Adrenal gland (tissue), 5 donors: ENCODE measurements at regions not wholly inside any gene's neighbourhood (a gene's known extent, or its start where the extent isn't known, plus 50 kb on each side); places are given as distances from the start of the nearest gene placed in this dataset.

Experiments used
- POLR2A ChIP-seq, 2 donors: fragments of 450-650 bp; IDR thresholded peaks; one replicate each; pipeline ENCODE4 v1.6.1; 2017; ENCODE audit warnings: antibody characterized with exemption in 2 of 2, mild to moderate bottlenecking in 2 of 2, moderate library complexity in 1 of 2
- TF ChIP-seq, protein P1 (sequence below), 6 experiments: fragments of 450-650 bp in 4 of 6; fragments of 200-600 bp in 2 of 6; sonication (generic) in 1 of 6; IDR thresholded peaks; 1 replicate in 5 of 6; 2 replicates in 1 of 6; pipeline versions ENCODE4 v1.5.1 to v1.8.0; 2016 to 2021; ENCODE audit warnings: antibody characterized with exemption in 6 of 6, mild to moderate bottlenecking in 2 of 6, moderate library complexity in 1 of 6
- donor health status: DM: no; HTN: no; CAD: no.

DNA sequence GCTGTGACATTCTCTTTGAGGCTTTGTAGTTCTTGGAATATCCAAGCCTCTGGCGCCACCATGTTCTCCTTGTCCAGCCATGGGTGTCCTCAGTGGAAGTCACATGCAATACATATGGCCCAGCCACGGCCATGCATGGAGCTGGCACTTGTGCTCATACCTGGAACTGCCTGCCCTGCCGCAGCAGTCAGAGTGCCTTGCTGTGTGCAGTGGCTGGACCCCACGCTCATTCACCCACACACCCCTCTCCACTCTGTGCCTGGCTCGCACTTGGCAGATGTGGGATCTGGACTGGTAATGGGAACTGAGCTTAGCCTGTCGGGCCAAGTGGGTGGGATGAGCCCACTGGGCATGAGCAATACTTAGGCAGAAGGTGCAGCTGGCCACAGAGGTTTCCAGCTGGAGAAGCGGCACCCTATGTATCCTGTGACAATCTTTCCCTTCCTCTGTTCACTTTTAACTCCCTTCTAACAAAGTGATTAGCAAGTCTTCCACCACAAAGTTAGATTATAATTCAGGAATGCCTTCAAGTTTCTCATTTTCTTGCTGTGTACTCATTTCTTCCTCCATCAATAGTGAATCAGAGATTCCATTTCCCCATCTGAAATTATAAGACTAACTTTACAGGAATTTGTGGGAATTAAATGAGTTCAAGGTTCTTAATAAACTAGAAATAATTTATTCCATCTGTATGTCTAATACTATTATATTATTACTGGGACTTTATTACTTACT lies 351.6 kb upstream of the NCAM2 start:
- TF ChIP-seq, protein P1, sequence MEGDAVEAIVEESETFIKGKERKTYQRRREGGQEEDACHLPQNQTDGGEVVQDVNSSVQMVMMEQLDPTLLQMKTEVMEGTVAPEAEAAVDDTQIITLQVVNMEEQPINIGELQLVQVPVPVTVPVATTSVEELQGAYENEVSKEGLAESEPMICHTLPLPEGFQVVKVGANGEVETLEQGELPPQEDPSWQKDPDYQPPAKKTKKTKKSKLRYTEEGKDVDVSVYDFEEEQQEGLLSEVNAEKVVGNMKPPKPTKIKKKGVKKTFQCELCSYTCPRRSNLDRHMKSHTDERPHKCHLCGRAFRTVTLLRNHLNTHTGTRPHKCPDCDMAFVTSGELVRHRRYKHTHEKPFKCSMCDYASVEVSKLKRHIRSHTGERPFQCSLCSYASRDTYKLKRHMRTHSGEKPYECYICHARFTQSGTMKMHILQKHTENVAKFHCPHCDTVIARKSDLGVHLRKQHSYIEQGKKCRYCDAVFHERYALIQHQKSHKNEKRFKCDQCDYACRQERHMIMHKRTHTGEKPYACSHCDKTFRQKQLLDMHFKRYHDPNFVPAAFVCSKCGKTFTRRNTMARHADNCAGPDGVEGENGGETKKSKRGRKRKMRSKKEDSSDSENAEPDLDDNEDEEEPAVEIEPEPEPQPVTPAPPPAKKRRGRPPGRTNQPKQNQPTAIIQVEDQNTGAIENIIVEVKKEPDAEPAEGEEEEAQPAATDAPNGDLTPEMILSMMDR (IDR thresholded peaks at IDR 0.05): no peak
- TF ChIP-seq POLR2A (IDR thresholded peaks at IDR 0.05): no peak
